Mesenchymal stem cell (in vitro differentiated cells and primary cell): ENCODE measurements at regions not wholly inside any gene's neighbourhood (a gene's known extent, or its start where the extent isn't known, plus 50 kb on each side); places are given as distances from the start of the nearest gene placed in this dataset.

ENCODE experiments used
- DNase-seq: peaks from one replicate; pipeline ENCODE4 v3.0.0-alpha.2; 2013
- H2AFZ ChIP-seq: one replicate; pipeline ENCODE4 v1.6.1; 2013; ENCODE audit warnings: low read depth, mild to moderate bottlenecking, control low read depth, inconsistent platforms, low read length, moderate library complexity
- H2AK5ac ChIP-seq: 2 replicates; pipeline ENCODE4 v1.6.1; 2013; ENCODE audit warnings: low read length, moderate library complexity, mild to moderate bottlenecking, inconsistent platforms; ENCODE audit not compliant: severe bottlenecking
- H2BK120ac ChIP-seq: one replicate; pipeline ENCODE4 v1.6.1; 2013; ENCODE audit warnings: low read depth, mild to moderate bottlenecking, inconsistent platforms, low read length, moderate library complexity
- H2BK12ac ChIP-seq, 2 experiments: one replicate each; pipeline ENCODE4 v1.6.1; 2013; ENCODE audit warnings: inconsistent platforms in 2 of 2, low read length in 2 of 2, mild to moderate bottlenecking in 2 of 2, moderate library complexity in 2 of 2, control low read depth in 1 of 2
- H2BK15ac ChIP-seq: one replicate; pipeline ENCODE4 v1.6.1; 2013; ENCODE audit warnings: mild to moderate bottlenecking, low read depth, inconsistent platforms; ENCODE audit not compliant: poor library complexity, severe bottlenecking
- H2BK5ac ChIP-seq: 2 replicates; pipeline ENCODE4 v1.6.1; 2013; ENCODE audit warnings: low read depth, mild to moderate bottlenecking, low read length, control low read depth, inconsistent platforms; ENCODE audit not compliant: poor library complexity, severe bottlenecking
- H3K14ac ChIP-seq, 2 experiments: one replicate each; pipeline ENCODE4 v1.6.1; 2013; ENCODE audit warnings: inconsistent platforms in 2 of 2, low read length in 2 of 2, control low read depth in 1 of 2, mild to moderate bottlenecking in 1 of 2, moderate library complexity in 1 of 2
- H3K18ac ChIP-seq, 2 experiments: one replicate each; pipeline ENCODE4 v1.6.1; 2013; ENCODE audit warnings: inconsistent platforms in 2 of 2, low read length in 2 of 2, control low read depth in 1 of 2, low read depth in 1 of 2, mild to moderate bottlenecking in 1 of 2
- H3K23ac ChIP-seq, 2 experiments: one replicate each; pipeline ENCODE4 v1.6.1; 2013; ENCODE audit warnings: inconsistent platforms in 2 of 2, low read length in 2 of 2, mild to moderate bottlenecking in 2 of 2, moderate library complexity in 2 of 2, control low read depth in 1 of 2
- H3K27ac ChIP-seq: 2 replicates; pipeline ENCODE4 v1.5.1; 2013; ENCODE audit warnings: mild to moderate bottlenecking, moderate library complexity, low read length, control low read depth, inconsistent platforms; ENCODE audit not compliant: poor library complexity, severe bottlenecking
- H3K27me3 ChIP-seq, 2 experiments: 2 replicates each; pipeline versions ENCODE4 v1.6.1 to v1.7.0; 2013; ENCODE audit warnings: low read length in 2 of 2, mild to moderate bottlenecking in 2 of 2, moderate library complexity in 2 of 2, control low read depth in 1 of 2, inconsistent platforms in 1 of 2; ENCODE audit not compliant: control insufficient read depth in 1 of 2, insufficient read depth in 1 of 2
- H3K36me3 ChIP-seq, 2 experiments: 2 replicates each; pipeline versions ENCODE4 v1.6.1 to v1.7.0; 2013; ENCODE audit warnings: low read length in 2 of 2, control low read depth in 1 of 2, inconsistent platforms in 1 of 2, low read depth in 1 of 2, mild to moderate bottlenecking in 1 of 2; ENCODE audit not compliant: insufficient read depth in 2 of 2, control insufficient read depth in 1 of 2
- H3K4ac ChIP-seq, 2 experiments: one replicate each; pipeline ENCODE4 v1.6.1; 2013; ENCODE audit warnings: inconsistent platforms in 2 of 2, low read length in 2 of 2, mild to moderate bottlenecking in 2 of 2, moderate library complexity in 2 of 2, control low read depth in 1 of 2, low read depth in 1 of 2
- H3K4me1 ChIP-seq: 2 replicates; pipeline ENCODE4 v1.6.1; 2013; ENCODE audit warnings: low read depth, low read length, control low read depth; ENCODE audit not compliant: control insufficient read depth, insufficient read depth
- H3K4me2 ChIP-seq: 2 replicates; pipeline ENCODE4 v1.6.1; 2013; ENCODE audit warnings: low read length, mild to moderate bottlenecking, inconsistent platforms; ENCODE audit not compliant: poor library complexity, severe bottlenecking
- H3K4me3 ChIP-seq, 2 experiments: 2 replicates each; pipeline versions ENCODE4 v1.5.1 to v1.7.0; 2013; ENCODE audit warnings: low read length in 2 of 2, mild to moderate bottlenecking in 2 of 2, control low read depth in 1 of 2, low read depth in 1 of 2; ENCODE audit not compliant: insufficient read depth in 1 of 2
- H3K79me1 ChIP-seq: replicated peaks from 2 replicates; pipeline ENCODE4 v1.6.1; 2013; ENCODE audit warnings: mild to moderate bottlenecking, control low read depth, low read length, inconsistent platforms; ENCODE audit not compliant: poor library complexity, severe bottlenecking
- H3K9ac ChIP-seq: 2 replicates; pipeline ENCODE4 v1.7.0; 2013; ENCODE audit warnings: mild to moderate bottlenecking, low read length, moderate library complexity
- H3K9me3 ChIP-seq: 2 replicates; pipeline ENCODE4 v1.7.0; 2013; ENCODE audit warnings: mild to moderate bottlenecking, low read length; ENCODE audit not compliant: control insufficient read depth
- H4K8ac ChIP-seq: one replicate; pipeline ENCODE4 v1.6.1; 2013; ENCODE audit warnings: inconsistent platforms, mild to moderate bottlenecking, low read length, moderate library complexity
- H4K91ac ChIP-seq: one replicate; pipeline ENCODE4 v1.6.1; 2013; ENCODE audit warnings: mild to moderate bottlenecking, low read length, inconsistent platforms
- WGBS: methylation state at CpG from one replicate; pipeline ENCODE4 v1.1.7; 2013; ENCODE audit warnings: mixed read lengths; 5-methylcytosine and 5-hydroxymethylcytosine counted together

DNA sequence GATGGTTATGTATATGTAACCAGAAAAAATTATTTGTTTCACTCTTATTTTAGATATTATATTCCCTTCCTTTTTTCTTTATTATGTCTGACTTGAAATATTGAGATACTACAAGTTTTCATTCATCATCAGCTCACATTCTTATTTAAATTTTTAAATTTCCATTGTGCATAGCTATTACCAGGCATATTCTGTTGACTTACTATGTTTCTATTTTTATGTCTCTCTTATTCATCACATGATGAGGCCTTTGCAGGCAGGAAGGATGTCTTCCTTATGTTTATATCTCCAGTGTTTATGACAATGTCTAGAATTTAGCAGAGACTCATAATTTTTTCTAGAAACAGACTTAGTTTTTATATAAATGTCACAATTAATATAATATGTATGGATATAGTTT, 221.9 kb upstream of the KCTD3 start:
- Histone ChIP-seq H3K18ac (no peak overlapping the region), H3K23ac (no peak overlapping the region), H2BK12ac (no peak overlapping the region), H4K91ac (no peak overlapping the region), H3K4me1 (no peaks in the 10 kb centered on the region), H3K4me2 (no peak overlapping the region), H3K27me3 (no peaks in the 10 kb centered on the region), H2AFZ (no peak overlapping the region), H2BK120ac (no peak overlapping the region), H3K14ac (no peak overlapping the region), H3K4me3 (no peak overlapping the region), H3K27ac (no peak overlapping the region), H3K79me1 (no peaks in the 10 kb centered on the region), H2BK5ac (no peak overlapping the region), H2BK15ac (no peak overlapping the region), H3K36me3 (no peaks in the 10 kb centered on the region), H4K8ac (no peak overlapping the region), H3K9ac (no peak overlapping the region), H2AK5ac (no peak overlapping the region), H3K9me3 (no peaks in the 10 kb centered on the region), H3K4ac (no peak overlapping the region)
- no peak for DNase-seq

DNA sequence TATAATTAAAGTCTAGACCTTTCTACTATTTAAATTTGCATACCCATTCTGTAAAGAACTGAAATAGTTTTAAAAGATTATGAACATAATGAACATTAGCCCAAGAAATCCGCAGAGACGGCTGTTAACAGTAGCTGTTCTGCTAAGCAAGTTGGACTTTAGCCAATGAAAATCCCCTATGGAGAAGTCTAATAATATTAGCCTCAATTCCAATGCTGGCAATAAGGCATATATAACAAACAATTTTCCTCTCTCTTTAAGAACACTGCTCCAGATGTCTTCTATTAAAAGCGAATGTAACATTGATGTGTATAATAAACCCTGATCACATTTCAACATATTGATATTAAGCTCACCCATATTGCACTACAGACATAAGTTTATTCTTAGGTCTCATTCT, 221.3 kb upstream of the KCTD3 start:
- Histone ChIP-seq H3K27ac (no peak overlapping the region), H3K36me3 (no peaks in the 10 kb centered on the region), H3K4me3 (no peak overlapping the region), H2BK12ac (no peak overlapping the region), H3K4ac (no peak overlapping the region), H3K9ac (no peak overlapping the region), H2BK5ac (no peak overlapping the region), H3K9me3 (no peaks in the 10 kb centered on the region), H2BK120ac (no peak overlapping the region), H3K14ac (no peak overlapping the region), H3K4me2 (no peak overlapping the region), H3K18ac (no peak overlapping the region), H3K27me3 (no peaks in the 10 kb centered on the region), H2AK5ac (no peak overlapping the region), H4K91ac (no peak overlapping the region), H4K8ac (no peak overlapping the region), H2AFZ (no peak overlapping the region), H3K23ac (no peak overlapping the region), H2BK15ac (no peak overlapping the region), H3K4me1 (no peaks in the 10 kb centered on the region), H3K79me1 (no peaks in the 10 kb centered on the region)
- no peak for DNase-seq
- WGBS: 82% methylated on average over 2 of the region's 3 CpGs

DNA sequence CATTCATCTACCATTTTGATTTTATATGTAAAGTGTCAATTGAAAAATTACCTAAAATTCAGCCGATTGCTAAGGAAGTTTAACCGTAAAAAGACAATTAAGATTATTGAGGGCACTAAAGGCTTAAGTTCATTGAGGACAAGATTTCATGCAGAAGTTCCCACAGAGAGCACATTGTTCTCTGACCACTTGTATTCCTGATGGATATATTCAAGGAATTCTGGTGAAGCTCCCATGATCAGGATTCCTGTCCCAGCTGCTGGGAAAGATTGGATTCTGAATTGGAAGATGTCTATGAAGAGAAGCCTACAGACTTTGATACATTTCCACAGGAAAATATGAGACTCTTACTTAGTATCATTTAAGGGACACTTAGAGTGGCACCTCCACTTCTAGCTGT, 209.2 kb upstream of the KCTD3 start:
- Histone ChIP-seq H3K27me3 (no peaks in the 10 kb centered on the region), H2AK5ac (no peak overlapping the region), H3K36me3 (no peaks in the 10 kb centered on the region), H4K8ac (no peak overlapping the region), H2BK5ac (no peak overlapping the region), H3K9me3 (peaks cover 2% of the 10 kb centered on the region), H2BK15ac (no peak overlapping the region), H3K79me1 (no peaks in the 10 kb centered on the region), H3K27ac (no peak overlapping the region), H3K4me3 (no peak overlapping the region), H2AFZ (no peak overlapping the region), H3K9ac (no peak overlapping the region), H2BK12ac (no peak overlapping the region), H4K91ac (no peak overlapping the region), H3K4me1 (no peaks in the 10 kb centered on the region), H2BK120ac (no peak overlapping the region), H3K4me2 (no peak overlapping the region), H3K23ac (no peak overlapping the region), H3K18ac (no peak overlapping the region), H3K4ac (no peak overlapping the region), H3K14ac (no peak overlapping the region)
- 92% methylated on average over 2 of the region's 2 CpGs for WGBS
- no peak for DNase-seq

DNA sequence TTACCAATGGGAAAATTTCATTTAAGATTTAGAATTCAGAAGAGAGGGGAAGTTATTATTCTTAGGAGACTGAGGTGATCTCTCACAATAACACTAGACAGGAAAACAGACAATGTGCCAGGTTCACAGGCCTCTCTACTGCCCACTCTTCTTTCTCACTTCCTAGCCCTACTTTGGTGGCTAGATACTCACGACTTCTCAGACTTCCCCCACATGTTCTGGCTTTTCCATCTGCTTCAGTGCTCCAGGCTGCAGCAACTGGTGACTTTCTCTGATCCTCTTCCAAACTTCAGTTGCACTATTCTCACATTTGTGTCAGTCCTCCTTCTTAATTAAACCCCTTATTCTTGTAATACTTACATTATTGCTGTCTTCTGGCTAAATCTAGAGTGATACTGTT, 208.7 kb upstream of the KCTD3 start:
- Histone ChIP-seq H2BK120ac (no peak overlapping the region), H3K4me2 (no peak overlapping the region), H3K36me3 (no peaks in the 10 kb centered on the region), H3K4me3 (no peak overlapping the region), H3K27ac (no peak overlapping the region), H4K8ac (no peak overlapping the region), H2BK5ac (no peak overlapping the region), H3K4ac (no peak overlapping the region), H3K18ac (no peak overlapping the region), H3K4me1 (no peaks in the 10 kb centered on the region), H2AFZ (no peak overlapping the region), H2BK15ac (no peak overlapping the region), H3K23ac (no peak overlapping the region), H2AK5ac (no peak overlapping the region), H3K9me3 (peaks cover 2% of the 10 kb centered on the region), H3K27me3 (no peaks in the 10 kb centered on the region), H3K9ac (no peak overlapping the region), H3K79me1 (no peaks in the 10 kb centered on the region), H3K14ac (no peak overlapping the region), H2BK12ac (no peak overlapping the region), H4K91ac (no peak overlapping the region)
- DNase-seq: no peak
- WGBS: 86% methylated on average over 1 of the region's 1 CpG
